Endothelial cell of umbilical vein (primary cell): ENCODE measurements at regions not wholly inside any gene's neighbourhood (a gene's known extent, or its start where the extent isn't known, plus 50 kb on each side); places are given as distances from the start of the nearest gene placed in this dataset.

ENCODE experiments used
- BruUV-seq: library from RNA; stranded (reverse); fragments of 400-500 nt; replicated peaks from 2 replicates; lab custom pipeline; 2021; lab: Mats Ljungman, UMichigan
- CTCF ChIA-PET: fragments of 300-600, 350-600 bp; sonication (Branson Sonifier 250); formaldehyde crosslinking; loops from one replicate; lab custom pipeline; 2021; ENCODE audit warnings: antibody characterized with exemption, inconsistent platforms; lab: Charles Lee
- POLR2A ChIA-PET: fragments of 300-600, 350-600 bp; sonication (Branson Sonifier 250); formaldehyde crosslinking; loops from one replicate; lab custom pipeline; 2021; ENCODE audit warnings: antibody characterized with exemption, inconsistent platforms; lab: Charles Lee
- DNase-seq: peaks from one replicate; pipeline ENCODE4 v3.0.0-alpha.2; 2011; ENCODE audit warnings: low read depth, low spot score
- FAIRE-seq: peaks from 2 replicates; lab custom pipeline; 2011; peaks lifted over from hg19 to GRCh38; lab: Jason Lieb, UNC
- H2AFZ ChIP-seq: 2 replicates; pipeline ENCODE4 v1.6.0; 2012; ENCODE audit warnings: low read depth, low read length, control low read depth, inconsistent platforms
- H3K27ac ChIP-seq: 2 replicates; pipeline ENCODE4 v1.5.1; 2011; ENCODE audit warnings: low read depth, mild to moderate bottlenecking, control low read depth, low read length, moderate library complexity; ENCODE audit not compliant: insufficient read depth
- H3K27me3 ChIP-seq, 2 experiments: 2 replicates each; pipeline versions ENCODE4 v1.6.0 to v1.6.1; 2011; ENCODE audit warnings: low read length in 2 of 2, mixed read lengths in 1 of 2; ENCODE audit not compliant: control insufficient read depth in 2 of 2, insufficient read depth in 2 of 2
- H3K36me3 ChIP-seq, 2 experiments: 2 replicates in 1 of 2; 3 replicates in 1 of 2; pipeline ENCODE4 v1.5.1; 2011; ENCODE audit warnings: low read length in 2 of 2, mild to moderate bottlenecking in 1 of 2, moderate library complexity in 1 of 2; ENCODE audit not compliant: control insufficient read depth in 2 of 2, insufficient read depth in 2 of 2; ENCODE audit errors: extremely low read depth in 1 of 2
- H3K4me1 ChIP-seq: 3 replicates; pipeline ENCODE4 v1.5.1; 2011; ENCODE audit warnings: mild to moderate bottlenecking, low read length; ENCODE audit not compliant: control insufficient read depth, insufficient read depth; ENCODE audit errors: extremely low read depth
- H3K4me2 ChIP-seq: 2 replicates; pipeline ENCODE4 v1.6.1; 2011; ENCODE audit warnings: low read length, control low read depth, mixed read lengths; ENCODE audit not compliant: insufficient read depth
- H3K4me3 ChIP-seq, 3 experiments: fragments of 200-600 bp in 1 of 3; sonication (generic), shearing (Covaris generic) in 1 of 3; replicated peaks in 1 of 3; 2 replicates each; pipeline ENCODE4 v1.5.1; 2011 to 2016; ENCODE audit warnings: control low read depth in 3 of 3, low read length in 3 of 3, mild to moderate bottlenecking in 2 of 3, inconsistent platforms in 1 of 3, low read depth in 1 of 3, moderate library complexity in 1 of 3; ENCODE audit not compliant: insufficient read depth in 1 of 3
- H3K79me2 ChIP-seq: 2 replicates; pipeline ENCODE4 v1.6.0; 2012; ENCODE audit warnings: low read length, inconsistent platforms; ENCODE audit not compliant: control insufficient read depth, insufficient read depth
- H3K9ac ChIP-seq: replicated peaks from 2 replicates; pipeline ENCODE3; 2011; ENCODE audit warnings: low read length, control low read depth; ENCODE audit not compliant: insufficient read depth; ENCODE audit errors: extremely low read depth
- H3K9me1 ChIP-seq: replicated peaks from 3 replicates; pipeline ENCODE4 v1.6.0; 2011; ENCODE audit warnings: mild to moderate bottlenecking, low read length; ENCODE audit not compliant: control insufficient read depth, insufficient read depth; ENCODE audit errors: extremely low read depth
- H3K9me3 ChIP-seq: replicated peaks from 2 replicates; pipeline ENCODE4 v1.5.1; 2012; ENCODE audit warnings: low read length, inconsistent platforms; ENCODE audit not compliant: control insufficient read depth, insufficient read depth
- H4K20me1 ChIP-seq: replicated peaks from 2 replicates; pipeline ENCODE3; 2011; ENCODE audit warnings: mild to moderate bottlenecking, low read length; ENCODE audit not compliant: control insufficient read depth, insufficient read depth; ENCODE audit errors: extremely low read depth
- CTCF ChIP-seq, 2 donors: IDR thresholded peaks; 1 replicate in 1 of 2; 2 replicates in 1 of 2; pipeline ENCODE4 v1.5.1; 2011; ENCODE audit warnings: low read length in 2 of 2, mild to moderate bottlenecking in 2 of 2, moderate library complexity in 2 of 2, control low read depth in 1 of 2, inconsistent platforms in 1 of 2, low read depth in 1 of 2; ENCODE audit not compliant: insufficient read depth in 1 of 2; ENCODE audit errors: extremely low read depth in 1 of 2
- EZH2 ChIP-seq: IDR thresholded peaks from 2 replicates; pipeline ENCODE4 v1.6.1; 2012; ENCODE audit warnings: borderline replicate concordance, low read depth, mild to moderate bottlenecking, moderate library complexity, low read length, inconsistent platforms; ENCODE audit not compliant: severe bottlenecking
- FOS ChIP-seq: IDR thresholded peaks from 2 replicates; pipeline ENCODE4 v1.6.1; 2011; ENCODE audit warnings: mild to moderate bottlenecking, low read length, moderate library complexity, borderline replicate concordance; ENCODE audit not compliant: insufficient read depth
- GATA2 ChIP-seq: IDR thresholded peaks from 2 replicates; pipeline ENCODE4 v1.7.0; 2011; ENCODE audit warnings: low read depth, mild to moderate bottlenecking, moderate library complexity, mixed read lengths, low read length; ENCODE audit not compliant: insufficient read length, insufficient read depth
- JUN ChIP-seq: IDR thresholded peaks from 2 replicates; pipeline ENCODE4 v1.6.1; 2011; ENCODE audit warnings: borderline replicate concordance, low read depth; ENCODE audit not compliant: insufficient read length, insufficient read depth
- MAX ChIP-seq: IDR thresholded peaks from 2 replicates; pipeline ENCODE4 v1.6.1; 2011; ENCODE audit not compliant: insufficient read depth, insufficient read length
- MYC ChIP-seq: IDR thresholded peaks from one replicate; pipeline ENCODE4 v1.6.1; 2011; ENCODE audit warnings: mild to moderate bottlenecking, low read depth, low read length
- POLR2A ChIP-seq: IDR thresholded peaks from 2 replicates; pipeline ENCODE4 v1.6.1; 2012; ENCODE audit warnings: low read depth, mild to moderate bottlenecking, control low read depth, low read length
- POLR2AphosphoS5 ChIP-seq: IDR thresholded peaks from 2 replicates; pipeline ENCODE4 v1.6.1; 2012; ENCODE audit warnings: low read depth, mild to moderate bottlenecking, control low read depth, low read length, moderate library complexity; ENCODE audit not compliant: insufficient read depth
- dilution Hi-C: fragments of 300-500 bp; cut with MboI; formaldehyde crosslinking; loops from one replicate; pipeline ENCODE4 v1.15.0; 2019; ENCODE audit warnings: low sequenced_read_pairs; ENCODE audit not compliant: extremely low pct_ligation_motif_present
- intact Hi-C: fragments of 100-400 bp; cut with micrococcal nuclease; formaldehyde crosslinking; loops from one replicate; pipeline ENCODE4 v1.10.0; 2022

GRCh38 chr9:95679874-95680273 is 163.1 kb upstream of the PTCH1 start:
- no peaks in the 10 kb centered on the region for H4K20me1 ChIP-seq
- no peak overlapping the region for H3K4me3 ChIP-seq
- H3K79me2 ChIP-seq: no peaks in the 10 kb centered on the region
- BruUV-seq: no TSS peak
- H3K27ac ChIP-seq: no peak overlapping the region
- H3K4me1 ChIP-seq: no peaks in the 10 kb centered on the region
- no peak overlapping the region for H2AFZ ChIP-seq
- no peak overlapping the region for H3K4me2 ChIP-seq
- intact Hi-C loops: no loop called here
- CTCF ChIA-PET: no interaction called here
- dilution Hi-C loops: no loop called here
- DNase-seq (no peak), FAIRE-seq (no peak)
- H3K27me3 ChIP-seq: no peaks in the 10 kb centered on the region
- POLR2A ChIA-PET: no interaction called here
- H3K9me1 ChIP-seq: no peaks in the 10 kb centered on the region
- H3K9me3 ChIP-seq: no peaks in the 10 kb centered on the region
- TF ChIP-seq CTCF (IDR thresholded peaks at IDR 0.05; ENCODE audit: extremely low read depth in 1 of 2, insufficient read depth in 1 of 2, low read depth in 1 of 2, low read length in 2 of 2) (no peak), JUN (no peak), EZH2 (no peak), POLR2AphosphoS5 (no peak), POLR2A (no peak), FOS (no peak), GATA2 (no peak), MAX (no peak), MYC (no peak)
- no peaks in the 10 kb centered on the region for H3K36me3 ChIP-seq
- no peak overlapping the region for H3K9ac ChIP-seq
